ENCODE measurements at regions not wholly inside any gene's neighbourhood (a gene's known extent, or its start where the extent isn't known, plus 50 kb on each side); places are given as distances from the start of the nearest gene placed in this dataset.

DNA sequence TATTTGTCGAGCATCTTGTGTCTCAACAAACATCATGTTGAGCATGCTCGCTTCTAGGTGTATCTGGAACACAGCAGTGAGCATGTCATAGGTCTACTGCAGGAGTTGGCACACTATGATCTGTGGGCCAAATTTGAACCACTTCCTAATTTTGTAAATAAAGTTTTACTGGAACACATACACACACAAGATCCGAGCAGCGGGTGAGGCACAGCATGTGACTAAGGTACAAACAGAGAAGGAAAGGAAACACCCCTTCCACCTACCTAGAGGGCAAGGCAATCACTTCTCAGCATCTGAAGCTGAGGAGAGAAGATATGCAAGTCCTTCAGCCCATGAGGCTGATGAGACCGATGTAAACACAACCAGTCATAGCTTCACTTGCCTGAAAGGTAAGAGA, 200.4 kb downstream of the MED10 start:
- no peak for TF ChIP-seq ZBTB49 (tag by site-specific recombination; IDR thresholded peaks at IDR 0.05; ENCODE audit: low read depth)
- TF ChIP-seq ZNF324 (tag by site-specific recombination; IDR thresholded peaks at IDR 0.05), result no peak
- TF ChIP-seq CTCF (tag by site-specific recombination; IDR thresholded peaks at IDR 0.05), result no peak
- TF ChIP-seq ZBTB10 (tag by site-specific recombination; IDR thresholded peaks at IDR 0.05), result no peak
- TF ChIP-seq ZNF292 (tag by site-specific recombination; IDR thresholded peaks at IDR 0.05; ENCODE audit: borderline replicate concordance, low read depth), result no peak
- TF ChIP-seq, protein P1, sequence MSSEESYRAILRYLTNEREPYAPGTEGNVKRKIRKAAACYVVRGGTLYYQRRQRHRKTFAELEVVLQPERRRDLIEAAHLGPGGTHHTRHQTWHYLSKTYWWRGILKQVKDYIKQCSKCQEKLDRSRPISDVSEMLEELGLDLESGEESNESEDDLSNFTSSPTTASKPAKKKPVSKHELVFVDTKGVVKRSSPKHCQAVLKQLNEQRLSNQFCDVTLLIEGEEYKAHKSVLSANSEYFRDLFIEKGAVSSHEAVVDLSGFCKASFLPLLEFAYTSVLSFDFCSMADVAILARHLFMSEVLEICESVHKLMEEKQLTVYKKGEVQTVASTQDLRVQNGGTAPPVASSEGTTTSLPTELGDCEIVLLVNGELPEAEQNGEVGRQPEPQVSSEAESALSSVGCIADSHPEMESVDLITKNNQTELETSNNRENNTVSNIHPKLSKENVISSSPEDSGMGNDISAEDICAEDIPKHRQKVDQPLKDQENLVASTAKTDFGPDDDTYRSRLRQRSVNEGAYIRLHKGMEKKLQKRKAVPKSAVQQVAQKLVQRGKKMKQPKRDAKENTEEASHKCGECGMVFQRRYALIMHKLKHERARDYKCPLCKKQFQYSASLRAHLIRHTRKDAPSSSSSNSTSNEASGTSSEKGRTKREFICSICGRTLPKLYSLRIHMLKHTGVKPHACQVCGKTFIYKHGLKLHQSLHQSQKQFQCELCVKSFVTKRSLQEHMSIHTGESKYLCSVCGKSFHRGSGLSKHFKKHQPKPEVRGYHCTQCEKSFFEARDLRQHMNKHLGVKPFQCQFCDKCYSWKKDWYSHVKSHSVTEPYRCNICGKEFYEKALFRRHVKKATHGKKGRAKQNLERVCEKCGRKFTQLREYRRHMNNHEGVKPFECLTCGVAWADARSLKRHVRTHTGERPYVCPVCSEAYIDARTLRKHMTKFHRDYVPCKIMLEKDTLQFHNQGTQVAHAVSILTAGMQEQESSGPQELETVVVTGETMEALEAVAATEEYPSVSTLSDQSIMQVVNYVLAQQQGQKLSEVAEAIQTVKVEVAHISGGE (tag by site-specific recombination; conservative IDR thresholded peaks at IDR 0.05; ENCODE audit: low read depth), result no peak
- TF ChIP-seq BCL11A (tag by site-specific recombination; IDR thresholded peaks at IDR 0.05; ENCODE audit: low read depth), result no peak
- no peak for TF ChIP-seq ZBTB21 (tag by site-specific recombination; IDR thresholded peaks at IDR 0.05)
- no peak for TF ChIP-seq ZNF248 (tag by site-specific recombination; IDR thresholded peaks at IDR 0.05)
- no peak for TF ChIP-seq TRIM28 (IDR thresholded peaks at IDR 0.05; ENCODE audit: borderline replicate concordance, low read length)
- no peak for TF ChIP-seq ZNF580 (tag by site-specific recombination; IDR thresholded peaks at IDR 0.05)
